GM12878 (cell line): ENCODE measurements at regions not wholly inside any gene's neighbourhood (a gene's known extent, or its start where the extent isn't known, plus 50 kb on each side); places are given as distances from the start of the nearest gene placed in this dataset.

ENCODE experiments used
- ATAC-seq: fragments of 200-7000 bp; cut with Tn5 transposase; 3 replicates; pipeline ENCODE4 v1.9.1; 2020; ENCODE audit warnings: mild to moderate bottlenecking, moderate library complexity
- BruUV-seq: library from RNA; stranded (reverse); fragments of 400-500 nt; replicated peaks from 2 replicates; lab custom pipeline; 2021; lab: Mats Ljungman, UMichigan
- CTCF ChIA-PET: fragments of 300-600 bp; sonication (Branson Sonifier 250); formaldehyde crosslinking; extraction: SDS; loops from one replicate; lab custom pipeline; 2021; ENCODE audit warnings: inconsistent platforms; lab: Yijun Ruan, JAX
- POLR2A ChIA-PET: fragments of 350-600 bp; formaldehyde crosslinking; extraction: SDS; loops from one replicate; lab custom pipeline; 2021; ENCODE audit warnings: inconsistent platforms; lab: Charles Lee
- RAD21 ChIA-PET: fragments of 300-600 bp; sonication (Branson Sonifier 250); formaldehyde crosslinking; loops from one replicate; lab custom pipeline; 2023; ENCODE audit warnings: antibody characterized with exemption; ENCODE audit not compliant: unreplicated experiment; lab: Charles Lee
- SMC1A ChIA-PET: fragments of 300-600 bp; sonication (Branson Sonifier 250); formaldehyde crosslinking; loops from one replicate; lab custom pipeline; 2023; ENCODE audit not compliant: unreplicated experiment, uncharacterized antibody; lab: Charles Lee
- DNase-seq: peaks from one replicate; pipeline ENCODE4 v3.0.0-alpha.2; 2011; ENCODE audit warnings: low read depth, low spot score
- FAIRE-seq: peaks from 3 replicates; lab custom pipeline; 2011; peaks lifted over from hg19 to GRCh38; lab: Jason Lieb, UNC
- H2AFZ ChIP-seq: 2 replicates; pipeline ENCODE4 v1.6.0; 2011; ENCODE audit warnings: low read depth, low read length, control low read depth; ENCODE audit not compliant: control insufficient read depth
- H3K27ac ChIP-seq: 2 replicates; pipeline ENCODE4 v1.5.1; 2011; ENCODE audit warnings: control low read depth; ENCODE audit not compliant: control insufficient read depth, insufficient read depth
- H3K27me3 ChIP-seq, 2 experiments: replicated peaks in 1 of 2; 2 replicates each; pipeline versions ENCODE4 v1.6.0 to v1.6.1; 2011; ENCODE audit warnings: low read length in 1 of 2; ENCODE audit not compliant: control insufficient read depth in 2 of 2, insufficient read depth in 2 of 2
- H3K36me3 ChIP-seq, 2 experiments: 2 replicates each; pipeline ENCODE4 v1.5.1; 2011; ENCODE audit warnings: low read length in 1 of 2; ENCODE audit not compliant: control insufficient read depth in 2 of 2, insufficient read depth in 2 of 2
- H3K4me1 ChIP-seq: 2 replicates; pipeline ENCODE4 v1.6.1; 2011; ENCODE audit warnings: mild to moderate bottlenecking, low read length, moderate library complexity, mixed read lengths; ENCODE audit not compliant: control insufficient read depth, insufficient read depth
- H3K4me2 ChIP-seq: 2 replicates; pipeline ENCODE4 v1.6.0; 2011; ENCODE audit warnings: control low read depth; ENCODE audit not compliant: control insufficient read depth, insufficient read depth
- H3K4me3 ChIP-seq: fragments of 200-600 bp; sonication (generic); 2 replicates; pipeline ENCODE4 v1.5.1; 2016
- H3K79me2 ChIP-seq: 2 replicates; pipeline ENCODE4 v1.6.0; 2011; ENCODE audit warnings: low read length; ENCODE audit not compliant: control insufficient read depth, insufficient read depth
- H3K9ac ChIP-seq: 2 replicates; pipeline ENCODE4 v1.8.0; 2011; ENCODE audit warnings: low read length, control low read depth, mixed read lengths; ENCODE audit not compliant: control insufficient read depth, insufficient read depth
- H3K9me3 ChIP-seq: replicated peaks from 3 replicates; pipeline ENCODE4 v1.5.1; 2011; ENCODE audit warnings: mild to moderate bottlenecking, low read length; ENCODE audit not compliant: control insufficient read depth, insufficient read depth
- H4K20me1 ChIP-seq: 2 replicates; pipeline ENCODE4 v1.6.0; 2011; ENCODE audit not compliant: control insufficient read depth, insufficient read depth
- EED ChIP-seq: sonication (generic); IDR thresholded peaks from 2 replicates; pipeline ENCODE4 v1.6.1; 2016; ENCODE audit warnings: antibody characterized with exemption, low read depth
- EGR1 ChIP-seq, 2 experiments: IDR thresholded peaks; 1 replicate in 1 of 2; 2 replicates in 1 of 2; pipeline ENCODE4 v1.6.1; 2011 to 2012; ENCODE audit warnings: low read depth in 2 of 2, low read length in 2 of 2, borderline replicate concordance in 1 of 2, mild to moderate bottlenecking in 1 of 2, moderate library complexity in 1 of 2
- POLR2A ChIP-seq: IDR thresholded peaks from 2 replicates; pipeline ENCODE4 v1.6.1; 2011; ENCODE audit warnings: low read depth, mild to moderate bottlenecking, low read length
- USF2 ChIP-seq: IDR thresholded peaks from 2 replicates; pipeline ENCODE4 v1.6.1; 2011; ENCODE audit warnings: low read depth, low read length, improper control_type of control experiment, borderline replicate concordance
- WGBS: methylation state at CpG from one replicate; pipeline ENCODE4 v1.1.6; 2016; ENCODE audit warnings: low lambda C conversion rate; ENCODE audit not compliant: insufficient replicate concordance, insufficient coverage; ENCODE audit errors: missing lambda C conversion rate; 5-methylcytosine and 5-hydroxymethylcytosine counted together
- in situ Hi-C: fragments of 300-500 bp; cut with MboI; formaldehyde crosslinking; loops from 9 replicates; pipeline ENCODE4 v1.14.3; 2018; ENCODE audit warnings: mixed read lengths
- intact Hi-C: fragments of 100-400 bp; cut with micrococcal nuclease; formaldehyde crosslinking; loops from one replicate; pipeline ENCODE4 v1.14.2; 2022; ENCODE audit not compliant: unreplicated experiment
- TF ChIP-seq, protein P1 (sequence below): fragments of 450-650 bp; formaldehyde crosslinking; IDR thresholded peaks from 2 replicates; pipeline ENCODE4 v1.4.0; 2022; ENCODE audit warnings: mild to moderate bottlenecking, moderate library complexity

DNA sequence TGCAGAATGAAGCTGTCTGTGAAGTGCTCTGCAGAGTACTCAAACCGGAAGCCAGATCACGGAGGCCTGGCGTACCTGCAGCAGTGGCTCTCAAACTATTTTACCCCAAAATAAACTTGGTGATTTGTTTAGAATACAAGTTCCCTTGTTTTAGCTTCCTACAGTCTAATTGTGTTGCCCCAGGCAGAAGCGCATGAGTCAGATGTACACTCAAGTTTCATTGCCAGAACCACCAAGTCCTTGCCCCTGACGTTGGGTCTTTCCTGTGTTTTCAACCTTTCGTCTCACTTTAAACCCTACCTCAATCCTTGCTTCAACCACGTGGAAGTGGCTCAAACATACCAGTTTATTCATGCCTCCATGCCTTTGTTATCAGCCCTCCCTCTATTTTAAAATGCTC is 66.2 kb upstream of the SLC7A11 start:
- intact Hi-C loops, result no loop called here
- SMC1A ChIA-PET, result interaction anchor here (0.6 to 1.4 kb wide), 4 partner anchors 12 to 792 kb away, joined by 3 to 4 read pairs (median 3); no protein-coding TSS in a partner anchor
- no peak overlapping the region for H3K4me2 ChIP-seq

More for the DNA sequence above, 66.2 kb upstream of the SLC7A11 start:
- Histone ChIP-seq H3K27me3 (no peaks in the 10 kb centered on the region), H3K4me1 (no peaks in the 10 kb centered on the region), H3K79me2 (no peaks in the 10 kb centered on the region), H3K36me3 (no peaks in the 10 kb centered on the region), H3K27ac (no peak overlapping the region), H3K9ac (no peak overlapping the region), H3K4me3 (no peak overlapping the region), H2AFZ (no peak overlapping the region), H4K20me1 (no peaks in the 10 kb centered on the region), H3K9me3 (no peaks in the 10 kb centered on the region; the same call in 2 of the 3 replicates)
- ATAC-seq, result no peak; the same call in 2 of the 3 replicates
- WGBS, result 43% methylated on average over 7 of the region's 7 CpGs
- no peak for FAIRE-seq
- no TSS peak for BruUV-seq
- in situ Hi-C loops, result no loop called here
- TF ChIP-seq POLR2A (no peak), EED (no peak), USF2 (no peak), EGR1 (IDR thresholded peaks at IDR 0.05; ENCODE audit: borderline replicate concordance in 1 of 2, low read depth in 2 of 2, low read length in 2 of 2) (no peak)
- TF ChIP-seq, protein P1, sequence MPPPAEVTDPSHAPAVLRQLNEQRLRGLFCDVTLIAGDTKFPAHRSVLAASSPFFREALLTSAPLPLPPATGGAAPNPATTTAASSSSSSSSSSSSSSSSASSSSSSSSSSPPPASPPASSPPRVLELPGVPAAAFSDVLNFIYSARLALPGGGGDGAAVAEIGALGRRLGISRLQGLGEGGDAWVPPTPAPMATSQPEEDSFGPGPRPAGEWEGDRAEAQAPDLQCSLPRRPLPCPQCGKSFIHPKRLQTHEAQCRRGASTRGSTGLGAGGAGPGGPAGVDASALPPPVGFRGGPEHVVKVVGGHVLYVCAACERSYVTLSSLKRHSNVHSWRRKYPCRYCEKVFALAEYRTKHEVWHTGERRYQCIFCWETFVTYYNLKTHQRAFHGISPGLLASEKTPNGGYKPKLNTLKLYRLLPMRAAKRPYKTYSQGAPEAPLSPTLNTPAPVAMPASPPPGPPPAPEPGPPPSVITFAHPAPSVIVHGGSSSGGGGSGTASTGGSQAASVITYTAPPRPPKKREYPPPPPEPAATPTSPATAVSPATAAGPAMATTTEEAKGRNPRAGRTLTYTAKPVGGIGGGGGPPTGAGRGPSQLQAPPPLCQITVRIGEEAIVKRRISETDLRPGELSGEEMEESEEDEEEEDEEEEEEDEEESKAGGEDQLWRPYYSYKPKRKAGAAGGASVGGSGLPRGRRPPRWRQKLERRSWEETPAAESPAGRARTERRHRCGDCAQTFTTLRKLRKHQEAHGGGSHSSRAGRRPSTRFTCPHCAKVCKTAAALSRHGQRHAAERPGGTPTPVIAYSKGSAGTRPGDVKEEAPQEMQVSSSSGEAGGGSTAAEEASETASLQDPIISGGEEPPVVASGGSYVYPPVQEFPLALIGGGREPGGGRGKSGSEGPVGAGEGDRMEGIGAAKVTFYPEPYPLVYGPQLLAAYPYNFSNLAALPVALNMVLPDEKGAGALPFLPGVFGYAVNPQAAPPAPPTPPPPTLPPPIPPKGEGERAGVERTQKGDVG (CRISPR knock-in tag), result no peak
- ChIA-PET CTCF (interaction anchor here (1.9 kb wide), 1 partner anchor 11 kb away, joined by 4 read pairs; no protein-coding TSS in a partner anchor), RAD21 (interaction anchor here (1.0 kb wide), 1 partner anchor 22 kb away, joined by 3 read pairs; no protein-coding TSS in a partner anchor), POLR2A (interaction anchor here (0.5 kb wide), 1 partner anchor 28 kb away, joined by 4 read pairs; no protein-coding TSS in a partner anchor)
- no peak for DNase-seq
